GM18873 (cell line): ENCODE measurements at regions not wholly inside any gene's neighbourhood (a gene's known extent, or its start where the extent isn't known, plus 50 kb on each side); places are given as distances from the start of the nearest gene placed in this dataset.
"Not testable (repeated sequence)": the region's sequence is repeated elsewhere in the genome, so short reads cannot be mapped to it uniquely, and the experiment has no call there.

Experiments
- ATAC-seq: cut with Tn5 transposase; IDR thresholded peaks from one replicate; pipeline ENCODE4 v1.9.1; 2021; ENCODE audit warnings: mild to moderate bottlenecking, moderate library complexity, moderate number of reproducible peaks; ENCODE audit not compliant: unreplicated experiment, low FRiP score

- ATAC-seq: no peak
Observed at GRCh38 chr14:83972631-83973030, 1557.3 kb upstream of the FLRT2 start.

DNA sequence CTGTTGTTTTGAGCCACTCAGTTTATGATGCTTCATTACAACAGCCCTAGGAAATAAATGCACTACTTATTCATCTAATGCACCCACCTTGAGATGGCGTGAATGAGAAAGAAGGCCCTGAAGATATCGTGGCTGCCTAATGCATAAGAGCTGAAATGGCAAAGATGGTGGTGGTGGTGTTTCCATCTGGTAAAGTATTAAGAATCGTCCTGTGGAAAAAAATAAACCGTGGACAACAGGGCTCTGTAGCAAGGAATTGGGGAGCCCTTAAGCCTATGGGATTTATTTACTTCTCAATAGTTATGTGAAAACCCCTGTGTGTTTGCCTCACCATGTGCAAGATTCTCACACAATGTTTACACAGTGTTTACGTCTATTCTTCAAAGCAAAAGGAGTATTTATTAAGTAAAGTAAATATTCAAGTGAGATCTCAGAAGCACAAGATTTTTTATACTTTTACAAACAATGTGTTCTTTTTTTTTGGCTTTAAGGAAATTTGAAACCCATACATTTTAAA is 1555.2 kb upstream of the FLRT2 start:
- ATAC-seq: no peak

DNA sequence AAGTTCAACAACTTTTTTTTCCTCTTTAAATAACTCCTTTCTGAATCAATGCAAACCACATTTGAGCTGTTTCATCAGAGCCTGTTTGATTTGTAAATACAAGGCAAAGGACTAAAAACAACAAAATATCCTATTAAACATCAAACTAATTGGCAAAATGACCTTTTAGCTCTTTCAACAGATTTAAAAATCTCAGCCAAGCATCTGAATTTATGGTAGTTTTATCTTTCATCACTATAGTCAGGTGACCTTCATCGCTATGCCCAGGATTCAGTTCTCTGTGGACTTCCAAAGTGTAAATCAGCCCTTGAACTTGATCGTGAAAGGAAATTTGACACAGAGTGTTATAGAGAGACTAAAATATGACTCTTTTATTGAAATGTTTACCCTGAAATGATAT is 1554.5 kb upstream of the FLRT2 start:
- ATAC-seq: no peak

GRCh38 chr14:83975841-83976770 is 1553.8 kb upstream of the FLRT2 start:
- no peak for ATAC-seq

- no peak for ATAC-seq
Observed at GRCh38 chr14:83977583-83977982, 1552.4 kb upstream of the FLRT2 start.

GRCh38 chr14:83981676-83982258 is 1548.2 kb upstream of the FLRT2 start:
- ATAC-seq: not testable (repeated sequence)

GRCh38 chr14:83988275-83988674 is 1541.7 kb upstream of the FLRT2 start:
- no peak for ATAC-seq

DNA sequence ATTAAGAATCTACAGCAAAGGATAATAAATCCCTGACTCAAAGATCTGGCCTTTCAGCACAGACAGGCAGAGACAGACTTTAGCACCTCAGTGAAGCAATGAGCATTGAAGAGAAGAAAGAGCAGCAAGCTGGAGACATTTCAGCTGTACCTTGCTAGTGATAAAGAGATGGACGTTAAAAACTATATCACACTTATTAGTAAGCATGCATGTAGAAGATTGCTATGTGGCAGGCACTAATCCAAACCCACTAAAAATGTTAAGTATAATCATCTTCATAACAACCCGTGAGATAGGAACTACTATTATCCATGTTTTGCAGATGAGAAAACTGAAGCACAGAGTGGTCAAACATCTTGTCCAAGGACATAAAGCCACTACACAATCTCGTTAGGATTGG is 1538.3 kb upstream of the FLRT2 start:
- ATAC-seq: no peak

GRCh38 chr14:83992857-83993256 is 1537.1 kb upstream of the FLRT2 start:
- no peak for ATAC-seq

DNA sequence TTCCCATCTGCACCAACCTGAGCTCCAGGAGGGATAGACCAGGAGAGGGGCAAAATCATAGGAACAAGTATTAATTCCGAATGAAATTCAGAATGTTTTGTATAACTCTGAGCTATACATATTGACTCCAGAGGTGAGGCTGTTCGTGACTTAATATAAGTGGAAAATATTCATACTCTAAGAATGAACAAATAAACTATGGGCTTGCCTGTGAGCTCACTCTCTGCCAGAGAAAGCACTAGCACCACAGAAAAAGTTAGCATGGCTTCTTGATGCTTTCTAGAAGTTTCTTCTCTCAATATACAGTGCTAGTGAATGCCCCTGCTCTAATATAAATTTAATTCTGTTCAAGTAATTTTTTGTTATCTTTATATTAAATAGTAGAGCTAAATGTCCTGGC is 1536.4 kb upstream of the FLRT2 start:
- ATAC-seq: no peak

DNA sequence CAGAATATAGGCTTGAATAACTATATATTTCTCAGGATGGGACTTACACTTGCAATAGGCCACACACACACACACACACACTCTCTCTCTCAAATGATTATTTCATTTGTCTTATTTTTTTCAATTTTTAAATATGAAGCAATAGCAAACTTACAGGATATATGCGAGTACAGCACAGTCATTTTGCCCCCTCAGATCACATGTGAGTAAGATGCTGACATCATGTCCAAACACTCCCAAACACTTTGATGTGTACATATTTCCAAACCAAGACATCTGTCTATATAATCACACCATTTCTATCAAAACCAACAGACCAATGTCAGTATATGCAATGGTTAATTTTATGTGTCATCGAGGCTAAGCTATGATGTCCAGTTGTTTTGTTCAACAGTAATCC is 1535.9 kb upstream of the FLRT2 start:
- ATAC-seq: no peak

GRCh38 chr14:84001023-84001422 is 1528.9 kb upstream of the FLRT2 start:
- no peak for ATAC-seq

DNA sequence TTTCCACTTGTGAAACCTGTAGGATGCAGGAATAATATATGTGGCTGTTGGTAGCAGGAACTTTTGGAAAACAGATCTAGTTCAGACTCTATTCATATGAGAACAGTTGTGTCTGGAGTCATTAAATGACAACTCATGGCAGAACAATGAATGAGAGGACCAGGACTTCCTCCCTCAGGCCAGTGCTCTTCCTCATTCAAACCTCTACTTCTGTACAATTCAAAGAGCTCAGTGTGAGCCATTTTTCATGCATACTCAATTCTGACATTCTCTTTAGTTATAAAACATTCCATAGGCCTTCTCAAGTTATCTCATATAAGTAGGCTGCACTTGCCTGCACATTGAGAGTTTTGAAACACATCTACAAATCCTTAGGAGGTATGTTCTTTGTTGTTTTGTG is 1526.6 kb upstream of the FLRT2 start:
- ATAC-seq: no peak

DNA sequence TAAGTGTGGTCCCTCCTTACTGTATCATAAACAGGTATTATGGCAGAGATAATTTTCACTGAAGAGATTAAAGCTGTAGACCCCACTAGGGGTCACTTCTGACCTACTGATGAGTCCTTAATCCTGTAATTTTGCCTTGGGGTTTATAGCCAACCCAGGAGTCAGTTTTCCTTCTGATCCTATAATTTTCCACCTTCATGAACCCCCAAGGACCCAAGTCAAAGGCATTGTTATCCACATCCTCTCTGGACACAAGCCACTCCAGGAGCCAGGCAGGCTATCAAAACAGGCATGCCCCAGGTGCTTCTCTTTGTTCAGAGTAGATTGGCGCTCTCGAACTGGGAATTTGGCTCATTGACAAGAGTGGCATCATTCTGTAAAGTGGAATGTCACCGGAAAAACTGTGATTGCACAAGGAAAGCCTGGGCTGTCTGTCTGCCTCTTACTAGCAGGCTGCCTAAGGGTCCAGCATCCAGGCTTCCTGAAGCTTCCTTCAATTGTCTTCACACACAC is 1523.2 kb upstream of the FLRT2 start:
- ATAC-seq: no peak

- ATAC-seq: no peak
Observed at GRCh38 chr14:84013424-84013823, 1516.5 kb upstream of the FLRT2 start.

GRCh38 chr14:84017495-84017894 is 1512.4 kb upstream of the FLRT2 start:
- ATAC-seq: no peak

DNA sequence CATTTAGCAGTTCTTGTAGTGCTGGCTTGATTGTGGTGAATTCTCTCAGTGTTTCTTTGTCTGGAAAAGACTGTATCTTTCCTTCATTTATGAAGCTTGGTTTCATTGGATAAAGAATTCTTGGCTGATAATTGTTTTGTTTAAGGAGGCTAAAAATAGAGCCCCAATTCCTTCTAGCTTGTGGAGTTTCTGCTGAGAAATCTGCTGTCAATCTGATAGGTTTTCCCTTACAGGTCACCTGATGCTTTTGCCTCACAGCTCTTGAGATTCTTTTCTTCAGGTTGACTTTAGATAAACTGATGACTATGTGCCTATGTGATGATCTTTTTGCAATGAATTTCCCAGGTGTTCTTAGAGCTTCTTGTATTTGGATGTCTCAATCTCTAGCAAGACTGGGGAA is 1508.5 kb upstream of the FLRT2 start:
- no peak for ATAC-seq

DNA sequence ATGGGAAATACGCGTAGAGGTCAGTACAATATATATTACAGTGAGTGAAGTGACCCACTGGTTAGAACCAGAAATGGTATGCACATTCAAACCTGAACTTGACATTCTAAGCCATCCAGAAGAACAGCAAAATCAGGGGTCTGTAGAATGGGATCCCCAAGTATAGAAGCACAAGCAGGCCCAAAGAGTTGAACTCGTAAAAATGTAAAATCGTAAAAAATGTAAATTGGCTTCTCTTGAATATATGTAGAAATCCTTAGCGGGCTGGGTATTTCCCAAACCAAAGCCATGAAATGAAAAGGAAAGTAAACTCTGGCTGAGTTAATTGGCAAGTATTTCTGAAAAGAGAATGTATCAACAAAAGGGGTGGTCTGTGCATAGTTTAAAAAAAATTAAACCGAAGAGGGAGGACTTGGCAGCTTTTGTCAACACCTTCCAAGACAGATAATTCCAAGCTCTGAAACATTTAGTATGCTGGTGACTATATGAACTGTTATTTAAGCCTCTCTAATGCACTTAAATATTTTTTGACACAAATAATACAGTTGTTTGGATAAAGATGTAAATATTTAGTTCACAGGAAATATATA is 1505.6 kb upstream of the FLRT2 start:
- ATAC-seq: no peak

DNA sequence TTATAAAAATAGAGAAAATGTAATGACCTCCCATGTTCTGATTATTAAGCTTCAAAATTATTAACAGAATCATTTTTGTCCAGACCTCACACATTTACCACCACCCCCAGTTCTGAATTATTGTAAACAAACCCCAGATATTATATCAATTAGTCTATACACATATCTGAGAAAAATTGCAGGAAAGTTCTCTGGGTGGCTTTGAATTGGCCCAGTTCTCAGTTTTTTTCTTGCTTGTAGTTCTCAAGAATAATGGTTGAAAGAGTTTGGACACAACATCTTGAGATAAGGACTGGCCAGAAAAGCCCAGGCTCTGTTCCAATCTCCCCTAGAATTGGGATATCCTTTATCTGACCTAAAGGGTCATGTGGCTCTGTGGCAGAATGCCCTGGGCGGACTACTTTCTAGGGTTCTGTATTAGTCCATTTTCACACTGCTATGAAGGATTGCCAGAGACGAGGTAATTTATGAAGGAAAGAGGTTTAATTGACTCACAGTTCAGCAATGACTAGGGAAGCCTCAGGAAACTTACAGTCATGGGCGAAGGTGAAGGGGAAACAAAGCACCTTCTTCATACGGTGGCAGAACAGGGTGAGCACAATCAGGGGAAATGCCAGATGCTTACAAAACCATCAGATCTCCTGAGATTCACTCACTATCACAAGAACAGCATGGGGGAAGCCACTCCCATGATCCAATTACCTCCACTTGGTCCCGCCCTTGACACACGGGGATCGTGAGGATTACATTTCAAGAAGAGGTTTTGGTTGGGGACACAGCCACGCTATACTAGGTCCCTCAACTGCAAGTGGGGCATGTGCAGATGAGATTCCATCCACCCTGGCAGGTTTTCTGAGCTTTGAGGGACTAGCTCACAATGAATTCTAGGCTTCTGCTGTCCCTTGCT is 1504.6 kb upstream of the FLRT2 start:
- no peak for ATAC-seq

DNA sequence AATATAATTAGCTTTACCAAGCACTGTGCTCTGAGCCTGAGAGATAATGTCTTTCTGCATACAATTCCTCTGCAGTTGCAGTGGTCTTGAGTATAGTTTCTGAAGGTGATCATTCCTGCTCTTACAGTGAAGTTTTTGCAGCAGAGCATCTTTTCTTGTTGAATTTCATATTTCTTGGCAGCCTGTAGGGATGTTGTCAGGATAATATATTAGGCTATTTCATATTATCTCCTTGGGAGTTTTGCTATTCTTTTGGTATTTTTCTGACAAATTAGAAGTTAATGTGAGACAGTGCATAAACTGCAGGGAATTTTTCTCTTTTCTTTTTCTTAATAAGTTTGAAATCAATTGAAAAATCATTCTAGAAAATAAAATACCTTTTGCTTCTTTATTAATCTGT is 1502.6 kb upstream of the FLRT2 start:
- no peak for ATAC-seq
